Ramos (cell line): ENCODE measurements at regions not wholly inside any gene's neighbourhood (a gene's known extent, or its start where the extent isn't known, plus 50 kb on each side); places are given as distances from the start of the nearest gene placed in this dataset.

ENCODE experiments used
- in situ Hi-C: fragments of 300-500 bp; cut with MboI; formaldehyde crosslinking; loops from one replicate; pipeline ENCODE4 v1.14.3; 2022; ENCODE audit warnings: low sequenced_read_pairs; ENCODE audit not compliant: unreplicated experiment

- in situ Hi-C loops, result loop anchor here (25.0 kb wide), 1 partner anchor 92 kb away; no protein-coding TSS in a partner anchor
Measured at GRCh38 chr17:13920413-13920812, 148.9 kb upstream of the COX10 start.

- in situ Hi-C loops, result loop anchor here (25.0 kb wide), 1 partner anchor 90 kb away; no protein-coding TSS in a partner anchor
Measured at GRCh38 chr17:13921841-13922776, 147.2 kb upstream of the COX10 start.

GRCh38 chr17:13922885-13923284, 146.4 kb upstream of the COX10 start:
- in situ Hi-C loops, result loop anchor here (25.0 kb wide), 1 partner anchor 89 kb away; no protein-coding TSS in a partner anchor

GRCh38 chr17:13925579-13925978, 143.7 kb upstream of the COX10 start:
- in situ Hi-C loops, result no loop called here

- in situ Hi-C loops, result no loop called here
Measured at GRCh38 chr17:13931111-13931526, 138.2 kb upstream of the COX10 start.

GRCh38 chr17:13931800-13932460, 137.4 kb upstream of the COX10 start:
- in situ Hi-C loops, result no loop called here

GRCh38 chr17:13933441-13934276, 135.6 kb upstream of the COX10 start:
- in situ Hi-C loops, result no loop called here

- in situ Hi-C loops, result no loop called here
Measured at GRCh38 chr17:13939222-13939621, 130.1 kb upstream of the COX10 start.

- in situ Hi-C loops, result no loop called here
Measured at GRCh38 chr17:13940858-13941665, 128.2 kb upstream of the COX10 start.

GRCh38 chr17:13941781-13942180, 127.5 kb upstream of the COX10 start:
- in situ Hi-C loops, result no loop called here

- in situ Hi-C loops, result no loop called here
Measured at GRCh38 chr17:13943909-13944308, 125.4 kb upstream of the COX10 start.

- in situ Hi-C loops, result no loop called here
Measured at GRCh38 chr17:13947499-13947898, 121.8 kb upstream of the COX10 start.

GRCh38 chr17:13952009-13952750, 117.1 kb upstream of the COX10 start:
- in situ Hi-C loops, result no loop called here

GRCh38 chr17:13953841-13954240, 115.5 kb upstream of the COX10 start:
- in situ Hi-C loops, result no loop called here

- in situ Hi-C loops, result no loop called here
Measured at GRCh38 chr17:13957636-13958035, 111.7 kb upstream of the COX10 start.

- in situ Hi-C loops, result no loop called here
Measured at GRCh38 chr17:13958773-13959172, 110.5 kb upstream of the COX10 start.

- in situ Hi-C loops, result no loop called here
Measured at GRCh38 chr17:13961265-13961664, 108.0 kb upstream of the COX10 start.

GRCh38 chr17:13962716-13963240, 106.5 kb upstream of the COX10 start:
- in situ Hi-C loops, result no loop called here

- in situ Hi-C loops, result no loop called here
Measured at GRCh38 chr17:13967416-13967815, 101.9 kb upstream of the COX10 start.
